ENCODE measurements at regions not wholly inside any gene's neighbourhood (a gene's known extent, or its start where the extent isn't known, plus 50 kb on each side); places are given as distances from the start of the nearest gene placed in this dataset.

- TF ChIP-seq MAX (IDR thresholded peaks at IDR 0.05; ENCODE audit: low read depth) = no peak
- TF ChIP-seq CHD2 (IDR thresholded peaks at IDR 0.05; ENCODE audit: low read length, partially characterized antibody) = no peak
- TF ChIP-seq TAF1 (IDR thresholded peaks at IDR 0.05; ENCODE audit: borderline replicate concordance, low read depth, low read length) = no peak
- no peak for TF ChIP-seq RCOR1 (IDR thresholded peaks at IDR 0.05; ENCODE audit: low read length)
- TF ChIP-seq FOXJ3 (CRISPR knock-in tag; IDR thresholded peaks at IDR 0.05) = no peak
- no peak for TF ChIP-seq USF2 (IDR thresholded peaks at IDR 0.05; ENCODE audit: borderline replicate concordance, low read depth, low read length)
These were observed 100.9 kb upstream of the USP47 start (continued) for GRCh38 chr11:11740836-11741235.

DNA sequence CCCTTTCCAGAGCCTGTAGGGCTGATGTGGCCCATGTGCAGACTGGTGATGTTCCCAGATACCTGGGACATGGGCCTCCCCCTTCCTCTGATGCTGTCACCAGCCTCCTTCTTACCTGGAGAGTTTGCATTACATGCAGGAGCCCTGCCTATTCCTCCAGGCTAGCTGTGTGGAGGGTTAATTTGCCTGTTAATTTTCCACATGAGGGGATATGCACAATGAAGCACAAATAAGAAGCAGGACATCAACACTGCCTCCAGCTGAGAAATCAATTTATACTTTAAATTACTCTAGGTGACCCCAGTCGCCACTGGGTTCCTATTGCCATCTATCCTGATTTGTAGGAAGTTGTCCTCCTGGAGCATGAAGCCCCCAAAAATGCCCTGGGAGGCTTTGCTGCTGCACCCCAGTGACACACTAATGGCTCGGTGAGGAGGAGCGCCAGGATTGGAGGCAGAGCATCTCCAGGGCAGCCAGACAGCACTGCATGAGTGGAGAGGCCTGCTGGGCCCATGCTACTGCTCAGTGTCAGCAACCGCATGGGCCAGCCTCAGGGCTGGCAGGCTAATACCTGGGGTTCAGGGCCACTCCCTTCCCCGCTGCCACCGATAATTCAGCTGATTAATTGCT lies 101.6 kb upstream of the USP47 start:
- Histone ChIP-seq H4K20me1 (ENCODE audit: insufficient read depth) (no peaks in the 10 kb centered on the region), H2AFZ (ENCODE audit: low read depth) (no peak overlapping the region), H3K9ac (no peak overlapping the region), H3K4me1 (ENCODE audit: control insufficient read depth in 1 of 2, insufficient read depth in 2 of 2, low read depth in 1 of 2, low read length in 1 of 2) (peaks cover 0 to 3% of the 10 kb centered on the region in 2 experiments; a peak in 1 of 4 replicates), H3K9me3 (no peaks in the 10 kb centered on the region), H3K4me3 (ENCODE audit: low read depth in 2 of 2, low read length in 1 of 2) (no peak overlapping the region), H3K27me3 (ENCODE audit: insufficient read depth) (peaks cover 9% of the 10 kb centered on the region; the same call in 1 of the 2 replicates), H3K9me2 (no peaks in the 10 kb centered on the region), H3K36me3 (replicated peaks in 1 of 2; ENCODE audit: control insufficient read depth in 1 of 2, insufficient read depth in 2 of 2, low read length in 1 of 2) (no peaks in the 10 kb centered on the region), H3K79me2 (ENCODE audit: insufficient read depth) (no peaks in the 10 kb centered on the region), H3K27ac (ENCODE audit: low read depth in 2 of 2, low read length in 1 of 2) (no peak overlapping the region), H3F3A (replicated peaks; ENCODE audit: insufficient read depth) (no peaks in the 10 kb centered on the region), H3K4me2 (no peak overlapping the region)
- CTCF ChIA-PET = interaction anchor here (1.1 kb wide), 1 partner anchor 11 kb away, joined by 3 read pairs; no protein-coding TSS in a partner anchor
- no peak for DNase-seq
- POLR2A ChIA-PET = no interaction called here
- 61% methylated on average over 4 of the region's 6 CpGs for WGBS (ENCODE audit: low lambda C conversion rate)
- TF ChIP-seq RXRA (IDR thresholded peaks at IDR 0.05; ENCODE audit: borderline replicate concordance, low read depth) (no peak), USF2 (IDR thresholded peaks at IDR 0.05; ENCODE audit: borderline replicate concordance, low read depth, low read length) (no peak), FOXJ3 (CRISPR knock-in tag; IDR thresholded peaks at IDR 0.05) (no peak), TEAD4 (IDR thresholded peaks at IDR 0.05; ENCODE audit: borderline replicate concordance, insufficient read depth) (no peak), FOXM1 (IDR thresholded peaks at IDR 0.05; ENCODE audit: low read depth) (no peak), SIN3A (IDR thresholded peaks at IDR 0.05; ENCODE audit: borderline replicate concordance, low read depth, low read length) (no peak), RCOR1 (IDR thresholded peaks at IDR 0.05; ENCODE audit: low read length) (no peak), YY1 (IDR thresholded peaks at IDR 0.05; ENCODE audit: low read depth) (no peak), REST (IDR thresholded peaks at IDR 0.05; ENCODE audit: low read depth, low read length) (no peak), GABPA (IDR thresholded peaks at IDR 0.05; ENCODE audit: low read depth) (no peak), EP300 (IDR thresholded peaks at IDR 0.05; ENCODE audit: borderline replicate concordance in 1 of 2, low read depth in 1 of 2, low read length in 1 of 2) (no peak), SMC3 (IDR thresholded peaks at IDR 0.05; ENCODE audit: low read depth, low read length) (no peak), NFIC (IDR thresholded peaks at IDR 0.05; ENCODE audit: borderline replicate concordance) (no peak), FOSL2 (IDR thresholded peaks at IDR 0.05; ENCODE audit: borderline replicate concordance, low read depth) (no peak), EZH2phosphoT487 (IDR thresholded peaks at IDR 0.05; ENCODE audit: borderline replicate concordance, low read depth) (no peak)
- TF ChIP-seq, protein P1, sequence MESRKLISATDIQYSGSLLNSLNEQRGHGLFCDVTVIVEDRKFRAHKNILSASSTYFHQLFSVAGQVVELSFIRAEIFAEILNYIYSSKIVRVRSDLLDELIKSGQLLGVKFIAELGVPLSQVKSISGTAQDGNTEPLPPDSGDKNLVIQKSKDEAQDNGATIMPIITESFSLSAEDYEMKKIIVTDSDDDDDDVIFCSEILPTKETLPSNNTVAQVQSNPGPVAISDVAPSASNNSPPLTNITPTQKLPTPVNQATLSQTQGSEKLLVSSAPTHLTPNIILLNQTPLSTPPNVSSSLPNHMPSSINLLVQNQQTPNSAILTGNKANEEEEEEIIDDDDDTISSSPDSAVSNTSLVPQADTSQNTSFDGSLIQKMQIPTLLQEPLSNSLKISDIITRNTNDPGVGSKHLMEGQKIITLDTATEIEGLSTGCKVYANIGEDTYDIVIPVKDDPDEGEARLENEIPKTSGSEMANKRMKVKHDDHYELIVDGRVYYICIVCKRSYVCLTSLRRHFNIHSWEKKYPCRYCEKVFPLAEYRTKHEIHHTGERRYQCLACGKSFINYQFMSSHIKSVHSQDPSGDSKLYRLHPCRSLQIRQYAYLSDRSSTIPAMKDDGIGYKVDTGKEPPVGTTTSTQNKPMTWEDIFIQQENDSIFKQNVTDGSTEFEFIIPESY (IDR thresholded peaks at IDR 0.05; ENCODE audit: borderline replicate concordance, low read depth) = no peak
- TF ChIP-seq, protein P2, sequence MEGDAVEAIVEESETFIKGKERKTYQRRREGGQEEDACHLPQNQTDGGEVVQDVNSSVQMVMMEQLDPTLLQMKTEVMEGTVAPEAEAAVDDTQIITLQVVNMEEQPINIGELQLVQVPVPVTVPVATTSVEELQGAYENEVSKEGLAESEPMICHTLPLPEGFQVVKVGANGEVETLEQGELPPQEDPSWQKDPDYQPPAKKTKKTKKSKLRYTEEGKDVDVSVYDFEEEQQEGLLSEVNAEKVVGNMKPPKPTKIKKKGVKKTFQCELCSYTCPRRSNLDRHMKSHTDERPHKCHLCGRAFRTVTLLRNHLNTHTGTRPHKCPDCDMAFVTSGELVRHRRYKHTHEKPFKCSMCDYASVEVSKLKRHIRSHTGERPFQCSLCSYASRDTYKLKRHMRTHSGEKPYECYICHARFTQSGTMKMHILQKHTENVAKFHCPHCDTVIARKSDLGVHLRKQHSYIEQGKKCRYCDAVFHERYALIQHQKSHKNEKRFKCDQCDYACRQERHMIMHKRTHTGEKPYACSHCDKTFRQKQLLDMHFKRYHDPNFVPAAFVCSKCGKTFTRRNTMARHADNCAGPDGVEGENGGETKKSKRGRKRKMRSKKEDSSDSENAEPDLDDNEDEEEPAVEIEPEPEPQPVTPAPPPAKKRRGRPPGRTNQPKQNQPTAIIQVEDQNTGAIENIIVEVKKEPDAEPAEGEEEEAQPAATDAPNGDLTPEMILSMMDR (IDR thresholded peaks at IDR 0.05) = no peak

All from SK-N-SH (cell line).